Neural cell (in vitro differentiated cells): ENCODE measurements at regions not wholly inside any gene's neighbourhood (a gene's known extent, or its start where the extent isn't known, plus 50 kb on each side); places are given as distances from the start of the nearest gene placed in this dataset.

ENCODE experiments used
- EP300 ChIP-seq: fragments of 450-650 bp; conservative IDR thresholded peaks from 2 replicates; pipeline ENCODE4 v1.6.1; 2014; ENCODE audit warnings: antibody characterized with exemption, mild to moderate bottlenecking, moderate library complexity; ENCODE audit not compliant: poor library complexity, severe bottlenecking
- EZH2 ChIP-seq: fragments of 200-600, 300-800 bp; shearing (Covaris generic), sonication (generic); IDR thresholded peaks from 2 replicates; pipeline ENCODE4 v1.6.1; 2014; ENCODE audit warnings: antibody characterized with exemption, low read length, borderline replicate concordance, mild to moderate bottlenecking; ENCODE audit not compliant: insufficient read depth, poor library complexity, severe bottlenecking
- MXI1 ChIP-seq: fragments of 450-650 bp; conservative IDR thresholded peaks from 2 replicates; pipeline ENCODE4 v1.6.1; 2014; ENCODE audit warnings: antibody characterized with exemption, mild to moderate bottlenecking; ENCODE audit not compliant: poor library complexity, severe bottlenecking
- POLR2AphosphoS5 ChIP-seq: IDR thresholded peaks from 2 replicates; pipeline ENCODE4 v1.6.1; 2012
- RAD21 ChIP-seq: fragments of 450-650 bp; conservative IDR thresholded peaks from 2 replicates; pipeline ENCODE4 v1.6.1; 2014; ENCODE audit warnings: antibody characterized with exemption, mild to moderate bottlenecking, moderate library complexity
- SMC3 ChIP-seq: fragments of 450-650 bp; conservative IDR thresholded peaks from 2 replicates; pipeline ENCODE4 v1.6.1; 2014; ENCODE audit warnings: antibody characterized with exemption, mild to moderate bottlenecking, moderate library complexity; ENCODE audit not compliant: poor library complexity
- TAF1 ChIP-seq: IDR thresholded peaks from 2 replicates; pipeline ENCODE4 v1.6.1; 2012; ENCODE audit warnings: low read depth
- TF ChIP-seq, protein P1 (sequence below): fragments of 450-650 bp; IDR thresholded peaks from 2 replicates; pipeline ENCODE4 v1.5.1; 2014; ENCODE audit warnings: antibody characterized with exemption, mild to moderate bottlenecking, moderate library complexity; ENCODE audit not compliant: poor library complexity, severe bottlenecking
- TF ChIP-seq, protein P2 (sequence below): IDR thresholded peaks from 2 replicates; pipeline ENCODE4 v1.6.1; 2012; ENCODE audit warnings: borderline replicate concordance

DNA sequence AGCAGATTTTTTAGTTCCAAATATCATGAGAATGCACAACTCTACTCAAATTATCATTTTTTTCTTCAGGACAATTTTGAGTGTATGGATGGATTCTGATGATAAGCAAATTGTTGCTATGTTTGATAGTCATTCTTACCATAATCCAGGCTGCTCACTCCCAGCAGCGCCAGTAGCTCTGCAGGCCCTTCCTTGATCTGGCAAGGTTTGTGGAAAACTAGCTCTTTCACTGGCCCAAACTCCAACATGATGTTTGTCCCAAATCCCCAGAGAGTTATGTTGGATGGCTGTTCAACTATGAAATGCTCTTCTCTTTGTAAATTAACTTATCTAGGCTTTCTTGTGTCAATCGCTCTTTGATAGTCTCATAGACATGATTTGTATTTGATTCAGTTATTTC is 933.7 kb downstream of the DNAJB9 start:
- TF ChIP-seq, protein P1, sequence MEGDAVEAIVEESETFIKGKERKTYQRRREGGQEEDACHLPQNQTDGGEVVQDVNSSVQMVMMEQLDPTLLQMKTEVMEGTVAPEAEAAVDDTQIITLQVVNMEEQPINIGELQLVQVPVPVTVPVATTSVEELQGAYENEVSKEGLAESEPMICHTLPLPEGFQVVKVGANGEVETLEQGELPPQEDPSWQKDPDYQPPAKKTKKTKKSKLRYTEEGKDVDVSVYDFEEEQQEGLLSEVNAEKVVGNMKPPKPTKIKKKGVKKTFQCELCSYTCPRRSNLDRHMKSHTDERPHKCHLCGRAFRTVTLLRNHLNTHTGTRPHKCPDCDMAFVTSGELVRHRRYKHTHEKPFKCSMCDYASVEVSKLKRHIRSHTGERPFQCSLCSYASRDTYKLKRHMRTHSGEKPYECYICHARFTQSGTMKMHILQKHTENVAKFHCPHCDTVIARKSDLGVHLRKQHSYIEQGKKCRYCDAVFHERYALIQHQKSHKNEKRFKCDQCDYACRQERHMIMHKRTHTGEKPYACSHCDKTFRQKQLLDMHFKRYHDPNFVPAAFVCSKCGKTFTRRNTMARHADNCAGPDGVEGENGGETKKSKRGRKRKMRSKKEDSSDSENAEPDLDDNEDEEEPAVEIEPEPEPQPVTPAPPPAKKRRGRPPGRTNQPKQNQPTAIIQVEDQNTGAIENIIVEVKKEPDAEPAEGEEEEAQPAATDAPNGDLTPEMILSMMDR = no peak
- TF ChIP-seq MXI1 = no peak
- no peak for TF ChIP-seq EP300
- no peak for TF ChIP-seq EZH2
- no peak for TF ChIP-seq SMC3
- TF ChIP-seq POLR2AphosphoS5 = no peak
- no peak for TF ChIP-seq TAF1
- TF ChIP-seq RAD21 = no peak
- TF ChIP-seq, protein P2, sequence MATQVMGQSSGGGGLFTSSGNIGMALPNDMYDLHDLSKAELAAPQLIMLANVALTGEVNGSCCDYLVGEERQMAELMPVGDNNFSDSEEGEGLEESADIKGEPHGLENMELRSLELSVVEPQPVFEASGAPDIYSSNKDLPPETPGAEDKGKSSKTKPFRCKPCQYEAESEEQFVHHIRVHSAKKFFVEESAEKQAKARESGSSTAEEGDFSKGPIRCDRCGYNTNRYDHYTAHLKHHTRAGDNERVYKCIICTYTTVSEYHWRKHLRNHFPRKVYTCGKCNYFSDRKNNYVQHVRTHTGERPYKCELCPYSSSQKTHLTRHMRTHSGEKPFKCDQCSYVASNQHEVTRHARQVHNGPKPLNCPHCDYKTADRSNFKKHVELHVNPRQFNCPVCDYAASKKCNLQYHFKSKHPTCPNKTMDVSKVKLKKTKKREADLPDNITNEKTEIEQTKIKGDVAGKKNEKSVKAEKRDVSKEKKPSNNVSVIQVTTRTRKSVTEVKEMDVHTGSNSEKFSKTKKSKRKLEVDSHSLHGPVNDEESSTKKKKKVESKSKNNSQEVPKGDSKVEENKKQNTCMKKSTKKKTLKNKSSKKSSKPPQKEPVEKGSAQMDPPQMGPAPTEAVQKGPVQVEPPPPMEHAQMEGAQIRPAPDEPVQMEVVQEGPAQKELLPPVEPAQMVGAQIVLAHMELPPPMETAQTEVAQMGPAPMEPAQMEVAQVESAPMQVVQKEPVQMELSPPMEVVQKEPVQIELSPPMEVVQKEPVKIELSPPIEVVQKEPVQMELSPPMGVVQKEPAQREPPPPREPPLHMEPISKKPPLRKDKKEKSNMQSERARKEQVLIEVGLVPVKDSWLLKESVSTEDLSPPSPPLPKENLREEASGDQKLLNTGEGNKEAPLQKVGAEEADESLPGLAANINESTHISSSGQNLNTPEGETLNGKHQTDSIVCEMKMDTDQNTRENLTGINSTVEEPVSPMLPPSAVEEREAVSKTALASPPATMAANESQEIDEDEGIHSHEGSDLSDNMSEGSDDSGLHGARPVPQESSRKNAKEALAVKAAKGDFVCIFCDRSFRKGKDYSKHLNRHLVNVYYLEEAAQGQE = no peak
